Astrocyte (in vitro differentiated cells and primary cell): ENCODE measurements at regions not wholly inside any gene's neighbourhood (a gene's known extent, or its start where the extent isn't known, plus 50 kb on each side); places are given as distances from the start of the nearest gene placed in this dataset.

Source experiments
- DNase-seq: peaks from one replicate; pipeline ENCODE4 v3.0.0-alpha.2; 2010; ENCODE audit warnings: low read depth
- FAIRE-seq: peaks from 2 replicates; lab custom pipeline; 2011; peaks lifted over from hg19 to GRCh38; lab: Jason Lieb, UNC
- H2AFZ ChIP-seq: 2 replicates; pipeline ENCODE4 v1.6.0; 2012; ENCODE audit warnings: low read depth, low read length, inconsistent platforms
- H3K27ac ChIP-seq: 2 replicates; pipeline ENCODE4 v1.5.1; 2011; ENCODE audit warnings: low read depth, low read length, inconsistent platforms
- H3K27me3 ChIP-seq: 2 replicates; pipeline ENCODE4 v1.6.0; 2011; ENCODE audit warnings: low read length, inconsistent platforms; ENCODE audit not compliant: insufficient read depth
- H3K36me3 ChIP-seq: 2 replicates; pipeline ENCODE4 v1.5.1; 2011; ENCODE audit warnings: low read length, inconsistent platforms; ENCODE audit not compliant: insufficient read depth
- H3K4me1 ChIP-seq: 2 replicates; pipeline ENCODE4 v1.5.1; 2011; ENCODE audit warnings: low read length, inconsistent platforms; ENCODE audit not compliant: insufficient read depth
- H3K4me2 ChIP-seq: 2 replicates; pipeline ENCODE4 v1.6.0; 2012; ENCODE audit warnings: low read length, inconsistent platforms
- H3K4me3 ChIP-seq: 2 replicates; pipeline ENCODE4 v1.5.1; 2011; ENCODE audit warnings: low read depth, mild to moderate bottlenecking, low read length, inconsistent platforms; ENCODE audit not compliant: insufficient read depth
- H3K79me2 ChIP-seq: 2 replicates; pipeline ENCODE4 v1.6.0; 2012; ENCODE audit warnings: mild to moderate bottlenecking, low read length, inconsistent platforms; ENCODE audit not compliant: insufficient read depth
- H3K9ac ChIP-seq: 2 replicates; pipeline ENCODE4 v1.6.0; 2012; ENCODE audit warnings: mild to moderate bottlenecking, low read length, inconsistent platforms
- H3K9me3 ChIP-seq: 2 replicates; pipeline ENCODE4 v1.5.1; 2012; ENCODE audit warnings: low read depth, mild to moderate bottlenecking, low read length, inconsistent platforms; ENCODE audit not compliant: insufficient read depth
- H4K20me1 ChIP-seq: 2 replicates; pipeline ENCODE4 v1.6.0; 2012; ENCODE audit warnings: low read length, inconsistent platforms; ENCODE audit not compliant: insufficient read depth
- H3K27ac Mint-ChIP-seq: one replicate; pipeline ENCODE4 v1.8.0; 2021; ENCODE audit warnings: mild to moderate bottlenecking, mixed read lengths; ENCODE audit not compliant: unreplicated experiment
- H3K27me3 Mint-ChIP-seq: one replicate; pipeline ENCODE4 v1.8.0; 2021; ENCODE audit warnings: low read depth, mixed read lengths; ENCODE audit not compliant: unreplicated experiment
- H3K36me3 Mint-ChIP-seq: one replicate; pipeline ENCODE4 v1.8.0; 2021; ENCODE audit warnings: low read depth, mixed read lengths; ENCODE audit not compliant: unreplicated experiment
- H3K4me1 Mint-ChIP-seq: one replicate; pipeline ENCODE4 v1.8.0; 2021; ENCODE audit warnings: low read depth, mixed read lengths; ENCODE audit not compliant: unreplicated experiment
- H3K4me3 Mint-ChIP-seq: one replicate; pipeline ENCODE4 v1.8.0; 2021; ENCODE audit warnings: mild to moderate bottlenecking, moderate library complexity, mixed read lengths; ENCODE audit not compliant: unreplicated experiment
- H3K9me3 Mint-ChIP-seq: one replicate; pipeline ENCODE4 v1.8.0; 2021; ENCODE audit warnings: mild to moderate bottlenecking, mixed read lengths; ENCODE audit not compliant: unreplicated experiment
- CTCF ChIP-seq: IDR thresholded peaks from 2 replicates; pipeline ENCODE4 v1.5.1; 2011; ENCODE audit warnings: low read depth, mild to moderate bottlenecking, inconsistent platforms, low read length, moderate library complexity; ENCODE audit not compliant: insufficient read depth
- EZH2 ChIP-seq: IDR thresholded peaks from 2 replicates; pipeline ENCODE4 v1.6.1; 2012; ENCODE audit warnings: mild to moderate bottlenecking, low read length, inconsistent platforms; ENCODE audit not compliant: insufficient read depth

GRCh38 chr14:49506650-49507049 lies 79.5 kb downstream of the RPS29 start:
- Mint-ChIP-seq H3K9me3 (peaks cover 3% of the 10 kb centered on the region), H3K4me3 (no peak overlapping the region), H3K36me3 (no peaks in the 10 kb centered on the region), H3K4me1 (peaks cover 11% of the 10 kb centered on the region), H3K27ac (no peak overlapping the region), H3K27me3 (no peaks in the 10 kb centered on the region)
- Histone ChIP-seq H4K20me1 (no peaks in the 10 kb centered on the region), H3K9me3 (no peaks in the 10 kb centered on the region), H3K27ac (no peak overlapping the region), H3K4me3 (no peak overlapping the region), H2AFZ (no peak overlapping the region), H3K27me3 (peaks cover 5% of the 10 kb centered on the region), H3K9ac (no peak overlapping the region), H3K4me2 (no peak overlapping the region), H3K36me3 (no peaks in the 10 kb centered on the region), H3K79me2 (no peaks in the 10 kb centered on the region), H3K4me1 (peaks cover under 1% of the 10 kb centered on the region)
- TF ChIP-seq EZH2 (no peak), CTCF (no peak)
- FAIRE-seq = no peak
- no peak for DNase-seq

DNA sequence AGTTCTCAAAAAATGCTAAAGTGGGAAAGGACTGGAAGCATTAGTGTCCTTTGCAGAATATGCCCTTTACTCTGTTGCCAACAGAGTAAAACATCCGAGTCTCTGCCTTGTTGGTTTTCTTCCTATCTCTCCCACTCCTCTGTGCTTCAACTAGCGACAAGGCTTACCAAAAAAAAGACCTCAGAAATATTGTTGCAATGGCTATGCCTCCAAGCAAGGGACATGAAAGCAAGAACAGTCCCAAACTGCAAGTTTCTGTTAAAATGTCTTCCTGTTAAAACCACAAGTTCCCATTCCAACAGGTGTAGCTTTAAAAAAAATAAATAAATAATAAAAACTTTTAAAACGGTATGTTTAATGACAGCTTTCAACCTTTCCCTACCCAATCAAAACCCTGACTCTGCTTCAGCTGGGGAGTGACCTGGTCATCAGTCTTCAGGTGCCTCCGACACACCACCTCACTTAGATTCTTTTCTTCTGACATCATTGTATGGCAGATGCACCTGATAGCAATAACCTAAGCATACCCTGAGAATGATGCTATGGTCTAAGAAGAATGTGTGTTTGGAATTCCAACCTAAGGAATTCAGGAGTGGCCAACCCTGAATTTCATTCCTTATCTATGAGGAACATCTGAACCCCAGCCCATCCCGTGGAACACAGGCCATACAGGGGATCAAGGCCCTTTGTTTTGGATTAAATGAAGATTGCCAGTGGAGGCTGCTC lies 81.0 kb downstream of the RPS29 start:
- Histone ChIP-seq H3K4me1 (no peaks in the 10 kb centered on the region), H3K27me3 (peaks cover 8% of the 10 kb centered on the region), H3K79me2 (no peaks in the 10 kb centered on the region), H4K20me1 (no peaks in the 10 kb centered on the region), H3K4me2 (no peak overlapping the region), H3K9ac (no peak overlapping the region), H3K9me3 (no peaks in the 10 kb centered on the region), H3K27ac (no peak overlapping the region), H3K36me3 (no peaks in the 10 kb centered on the region), H2AFZ (no peak overlapping the region), H3K4me3 (no peak overlapping the region)
- TF ChIP-seq EZH2 = no peak
- peak overlapping the region; percentile 4 for H3K27ac Mint-ChIP-seq
- DNase-seq (peak; percentile 81), FAIRE-seq (no peak)
- H3K9me3 Mint-ChIP-seq = peaks cover 3% of the 10 kb centered on the region
- no peaks in the 10 kb centered on the region for H3K27me3 Mint-ChIP-seq
- H3K4me3 Mint-ChIP-seq = no peak overlapping the region
- H3K4me1 Mint-ChIP-seq = peaks cover 9% of the 10 kb centered on the region
- H3K36me3 Mint-ChIP-seq = no peaks in the 10 kb centered on the region

GRCh38 chr14:49497725-49498348 lies 88.3 kb downstream of the RPS29 start:
- no peaks in the 10 kb centered on the region for H3K4me1 ChIP-seq
- Mint-ChIP-seq H3K27ac (no peak overlapping the region), H3K4me1 (no peaks in the 10 kb centered on the region), H3K27me3 (no peaks in the 10 kb centered on the region), H3K9me3 (no peaks in the 10 kb centered on the region), H3K4me3 (no peak overlapping the region), H3K36me3 (no peaks in the 10 kb centered on the region)
- H3K9me3 ChIP-seq = no peaks in the 10 kb centered on the region
- no peaks in the 10 kb centered on the region for H3K79me2 ChIP-seq
- no peak overlapping the region for H3K27ac ChIP-seq
- DNase-seq (peak; percentile 45), FAIRE-seq (no peak)
- TF ChIP-seq EZH2 (no peak), CTCF (peak; percentile 93)
- H3K27me3 ChIP-seq = peaks cover 10% of the 10 kb centered on the region
- no peaks in the 10 kb centered on the region for H4K20me1 ChIP-seq
- no peak overlapping the region for H3K9ac ChIP-seq
- H2AFZ ChIP-seq = no peak overlapping the region
- H3K4me3 ChIP-seq = no peak overlapping the region
- H3K4me2 ChIP-seq = no peak overlapping the region
- H3K36me3 ChIP-seq = no peaks in the 10 kb centered on the region
